ENCODE measurements at regions not wholly inside any gene's neighbourhood (a gene's known extent, or its start where the extent isn't known, plus 50 kb on each side); places are given as distances from the start of the nearest gene placed in this dataset.

GRCh38 chr2:128788636-128789220 lies 470.1 kb upstream of the HS6ST1 start:
- no peak for DNase-seq

- DNase-seq, result no peak
These were observed 470.6 kb upstream of the HS6ST1 start for GRCh38 chr2:128789221-128789620.

GRCh38 chr2:128789776-128790455 lies 471.2 kb upstream of the HS6ST1 start:
- no peak for DNase-seq

GRCh38 chr2:128790541-128791001 lies 471.9 kb upstream of the HS6ST1 start:
- no peak for DNase-seq

GRCh38 chr2:128791120-128791984 lies 472.7 kb upstream of the HS6ST1 start:
- DNase-seq, result no peak

GRCh38 chr2:128791985-128792320 lies 473.3 kb upstream of the HS6ST1 start:
- DNase-seq, result no peak

- no peak for DNase-seq
These were observed 473.9 kb upstream of the HS6ST1 start for GRCh38 chr2:128792476-128793054.

GRCh38 chr2:128793404-128793803 lies 474.7 kb upstream of the HS6ST1 start:
- DNase-seq, result no peak

GRCh38 chr2:128794285-128794684 lies 475.6 kb upstream of the HS6ST1 start:
- no peak for DNase-seq

GRCh38 chr2:128796321-128796720 lies 477.7 kb upstream of the HS6ST1 start:
- no peak for DNase-seq

GRCh38 chr2:128797092-128797491 lies 478.4 kb upstream of the HS6ST1 start:
- no peak for DNase-seq

GRCh38 chr2:128797533-128797932 lies 478.9 kb upstream of the HS6ST1 start:
- DNase-seq, result no peak

GRCh38 chr2:128797937-128798336 lies 479.3 kb upstream of the HS6ST1 start:
- no peak for DNase-seq

- DNase-seq, result no peak
These were observed 480.0 kb upstream of the HS6ST1 start for GRCh38 chr2:128798502-128799283.

GRCh38 chr2:128799284-128799552 lies 480.6 kb upstream of the HS6ST1 start:
- DNase-seq, result no peak

- DNase-seq, result no peak
These were observed 481.1 kb upstream of the HS6ST1 start for GRCh38 chr2:128799730-128800129.

- no peak for DNase-seq
These were observed 482.9 kb upstream of the HS6ST1 start for GRCh38 chr2:128801576-128801975.

GRCh38 chr2:128803222-128803621 lies 484.6 kb upstream of the HS6ST1 start:
- no peak for DNase-seq

GRCh38 chr2:128805237-128805636 lies 486.6 kb upstream of the HS6ST1 start:
- no peak for DNase-seq

- DNase-seq, result no peak
These were observed 487.2 kb upstream of the HS6ST1 start for GRCh38 chr2:128805918-128806317.

GRCh38 chr2:128807317-128807716 lies 488.6 kb upstream of the HS6ST1 start:
- DNase-seq, result no peak

- no peak for DNase-seq
These were observed 490.0 kb upstream of the HS6ST1 start for GRCh38 chr2:128808462-128809258.

Data from stimulated activated CD8-positive, alpha-beta memory T cell treated with anti-CD3 and anti-CD28 coated beads, Interleukin-4, amount 100 ng/mL, for 48 hours (primary cell).